ENCODE measurements at regions not wholly inside any gene's neighbourhood (a gene's known extent, or its start where the extent isn't known, plus 50 kb on each side); places are given as distances from the start of the nearest gene placed in this dataset.

DNA sequence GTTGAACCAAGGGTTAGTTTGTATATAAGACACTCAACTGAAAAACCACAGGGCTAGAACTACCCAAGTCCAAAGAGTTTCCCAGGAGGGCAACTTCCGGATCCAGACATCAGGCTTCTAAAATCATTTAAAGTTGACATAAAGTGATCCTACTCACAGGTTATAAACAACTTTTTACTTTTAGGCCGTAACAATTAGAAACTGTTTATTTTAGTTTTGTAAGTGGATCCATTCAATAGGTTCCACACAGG lies 454.6 kb downstream of the MEIS1 start:
- H3K36me3 Mint-ChIP-seq (ENCODE audit: low read depth): no peaks in the 10 kb centered on the region
- Histone ChIP-seq H3K4me1 (ENCODE audit: control insufficient read depth, insufficient read depth, low read length) (no peaks in the 10 kb centered on the region), H3K9ac (ENCODE audit: extremely low read depth, low read length, poor library complexity, severe bottlenecking) (no peak overlapping the region), H3K27ac (ENCODE audit: low read depth, low read length) (no peak overlapping the region), H3K9me3 (ENCODE audit: control insufficient read depth, low read length) (no peaks in the 10 kb centered on the region), H3K27me3 (ENCODE audit: control insufficient read depth, insufficient read depth, low read length, poor library complexity, severe bottlenecking) (peaks cover 46% of the 10 kb centered on the region), H3K36me3 (ENCODE audit: control insufficient read depth, insufficient read depth, low read length) (no peaks in the 10 kb centered on the region), H3K4me3 (ENCODE audit: low read length) (no peak overlapping the region)
- no peak for DNase-seq
- H3K27me3 Mint-ChIP-seq (ENCODE audit: insufficient read depth): peaks cover 30% of the 10 kb centered on the region
- H3K4me1 Mint-ChIP-seq: no peaks in the 10 kb centered on the region
- H3K9me3 Mint-ChIP-seq: peaks cover under 1% of the 10 kb centered on the region
- no peak overlapping the region for H3K27ac Mint-ChIP-seq
- TF ChIP-seq, protein P1, sequence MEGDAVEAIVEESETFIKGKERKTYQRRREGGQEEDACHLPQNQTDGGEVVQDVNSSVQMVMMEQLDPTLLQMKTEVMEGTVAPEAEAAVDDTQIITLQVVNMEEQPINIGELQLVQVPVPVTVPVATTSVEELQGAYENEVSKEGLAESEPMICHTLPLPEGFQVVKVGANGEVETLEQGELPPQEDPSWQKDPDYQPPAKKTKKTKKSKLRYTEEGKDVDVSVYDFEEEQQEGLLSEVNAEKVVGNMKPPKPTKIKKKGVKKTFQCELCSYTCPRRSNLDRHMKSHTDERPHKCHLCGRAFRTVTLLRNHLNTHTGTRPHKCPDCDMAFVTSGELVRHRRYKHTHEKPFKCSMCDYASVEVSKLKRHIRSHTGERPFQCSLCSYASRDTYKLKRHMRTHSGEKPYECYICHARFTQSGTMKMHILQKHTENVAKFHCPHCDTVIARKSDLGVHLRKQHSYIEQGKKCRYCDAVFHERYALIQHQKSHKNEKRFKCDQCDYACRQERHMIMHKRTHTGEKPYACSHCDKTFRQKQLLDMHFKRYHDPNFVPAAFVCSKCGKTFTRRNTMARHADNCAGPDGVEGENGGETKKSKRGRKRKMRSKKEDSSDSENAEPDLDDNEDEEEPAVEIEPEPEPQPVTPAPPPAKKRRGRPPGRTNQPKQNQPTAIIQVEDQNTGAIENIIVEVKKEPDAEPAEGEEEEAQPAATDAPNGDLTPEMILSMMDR (conservative IDR thresholded peaks at IDR 0.05): no peak
- H3K4me3 Mint-ChIP-seq: no peak overlapping the region
- 81 to 100% methylated on average over 1 to 2 of the region's 2 CpGs for WGBS, 2 experiments (ENCODE audit: insufficient coverage in 1 of 2, insufficient read length in 1 of 2)

DNA sequence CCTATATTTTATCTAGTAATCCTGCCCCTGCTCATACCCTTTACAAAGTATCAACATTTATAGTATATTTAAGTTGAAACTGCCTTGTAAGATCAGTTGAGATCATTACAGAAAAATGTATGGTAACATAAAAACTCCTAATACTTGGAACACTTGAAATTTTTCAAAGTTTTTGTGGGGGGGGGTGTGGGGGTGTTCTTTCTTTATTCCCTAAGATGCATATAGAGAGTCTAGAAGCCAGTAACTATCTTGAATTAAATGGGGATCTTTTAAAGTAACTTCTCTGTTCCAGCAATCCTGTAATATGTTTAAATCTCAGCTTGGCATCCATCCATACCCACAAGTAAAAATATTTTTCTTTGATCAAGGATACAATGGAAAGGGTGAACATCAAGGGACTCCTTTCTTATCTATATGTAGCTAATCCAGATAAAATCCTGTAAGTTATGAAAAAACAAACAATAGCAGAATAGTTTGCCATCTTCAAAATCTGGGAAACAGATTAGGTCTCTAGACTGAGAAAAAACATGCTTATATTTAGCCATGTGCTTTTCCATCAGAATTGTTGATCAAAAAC lies 455.3 kb downstream of the MEIS1 start:
- H3K36me3 Mint-ChIP-seq (ENCODE audit: low read depth): no peaks in the 10 kb centered on the region
- H3K27me3 Mint-ChIP-seq (ENCODE audit: insufficient read depth): peaks cover 37% of the 10 kb centered on the region
- no peak overlapping the region for H3K4me3 Mint-ChIP-seq
- Histone ChIP-seq H3K9ac (ENCODE audit: extremely low read depth, low read length, poor library complexity, severe bottlenecking) (no peak overlapping the region), H3K9me3 (ENCODE audit: control insufficient read depth, low read length) (no peaks in the 10 kb centered on the region), H3K4me1 (ENCODE audit: control insufficient read depth, insufficient read depth, low read length) (no peaks in the 10 kb centered on the region), H3K27me3 (ENCODE audit: control insufficient read depth, insufficient read depth, low read length, poor library complexity, severe bottlenecking) (peaks cover 53% of the 10 kb centered on the region), H3K4me3 (ENCODE audit: low read length) (no peak overlapping the region), H3K36me3 (ENCODE audit: control insufficient read depth, insufficient read depth, low read length) (no peaks in the 10 kb centered on the region), H3K27ac (ENCODE audit: low read depth, low read length) (no peak overlapping the region)
- no peaks in the 10 kb centered on the region for H3K4me1 Mint-ChIP-seq
- no peak for DNase-seq
- H3K9me3 Mint-ChIP-seq: no peaks in the 10 kb centered on the region
- H3K27ac Mint-ChIP-seq: no peak overlapping the region
- TF ChIP-seq, protein P1 (conservative IDR thresholded peaks at IDR 0.05): no peak

DNA sequence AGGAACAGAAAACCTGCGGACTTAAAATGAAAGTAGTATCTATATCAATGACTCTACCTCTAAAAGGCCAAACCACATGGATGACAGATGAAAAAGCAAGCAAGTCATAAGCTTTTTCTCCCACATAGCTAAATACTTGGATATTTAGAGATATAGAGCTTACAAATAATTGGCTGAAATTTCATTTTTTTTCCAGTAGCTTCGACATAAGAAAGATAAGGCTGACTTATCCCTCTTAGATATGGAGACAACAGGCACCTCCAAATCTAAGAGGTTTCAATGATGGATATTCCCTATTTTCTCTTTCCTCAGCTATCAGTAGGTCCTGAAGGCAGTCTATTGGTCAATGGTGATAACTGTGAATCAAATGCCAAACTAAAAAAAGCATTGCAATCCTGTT lies 460.3 kb downstream of the MEIS1 start:
- H3K27ac Mint-ChIP-seq: no peak overlapping the region
- Histone ChIP-seq H3K36me3 (ENCODE audit: control insufficient read depth, insufficient read depth, low read length) (no peaks in the 10 kb centered on the region), H3K27me3 (ENCODE audit: control insufficient read depth, insufficient read depth, low read length, poor library complexity, severe bottlenecking) (peaks cover 89% of the 10 kb centered on the region), H3K4me1 (ENCODE audit: control insufficient read depth, insufficient read depth, low read length) (peaks cover 4% of the 10 kb centered on the region), H3K27ac (ENCODE audit: low read depth, low read length) (no peak overlapping the region), H3K9ac (ENCODE audit: extremely low read depth, low read length, poor library complexity, severe bottlenecking) (no peak overlapping the region), H3K4me3 (ENCODE audit: low read length) (no peak overlapping the region), H3K9me3 (ENCODE audit: control insufficient read depth, low read length) (no peaks in the 10 kb centered on the region)
- no peak overlapping the region for H3K4me3 Mint-ChIP-seq
- peaks cover 8% of the 10 kb centered on the region for H3K4me1 Mint-ChIP-seq
- WGBS, 2 experiments (ENCODE audit: insufficient coverage in 1 of 2, insufficient read length in 1 of 2): 88 to 100% methylated on average over 2 of the region's 2 CpGs
- peaks cover 81% of the 10 kb centered on the region for H3K27me3 Mint-ChIP-seq (ENCODE audit: insufficient read depth)
- no peaks in the 10 kb centered on the region for H3K9me3 Mint-ChIP-seq
- no peaks in the 10 kb centered on the region for H3K36me3 Mint-ChIP-seq (ENCODE audit: low read depth)
- TF ChIP-seq, protein P1 (conservative IDR thresholded peaks at IDR 0.05): no peak
- DNase-seq: no peak
